T-helper 1 cell treated with Interleukin-12 subunit alpha and Interleukin-12 subunit beta and Interleukin-4 antibody, amounts not matched to agents 30 ng/mL and 1 ng/mL, for 36 hours (primary cell): ENCODE measurements at regions not wholly inside any gene's neighbourhood (a gene's known extent, or its start where the extent isn't known, plus 50 kb on each side); places are given as distances from the start of the nearest gene placed in this dataset.
"Not testable (repeated sequence)": the region's sequence is repeated elsewhere in the genome, so short reads cannot be mapped to it uniquely, and the experiment has no call there.

Experiments used
- intact Hi-C: fragments of 100-400 bp; cut with micrococcal nuclease; formaldehyde crosslinking; loops from one replicate; pipeline ENCODE4 v1.15.1; 2024

DNA sequence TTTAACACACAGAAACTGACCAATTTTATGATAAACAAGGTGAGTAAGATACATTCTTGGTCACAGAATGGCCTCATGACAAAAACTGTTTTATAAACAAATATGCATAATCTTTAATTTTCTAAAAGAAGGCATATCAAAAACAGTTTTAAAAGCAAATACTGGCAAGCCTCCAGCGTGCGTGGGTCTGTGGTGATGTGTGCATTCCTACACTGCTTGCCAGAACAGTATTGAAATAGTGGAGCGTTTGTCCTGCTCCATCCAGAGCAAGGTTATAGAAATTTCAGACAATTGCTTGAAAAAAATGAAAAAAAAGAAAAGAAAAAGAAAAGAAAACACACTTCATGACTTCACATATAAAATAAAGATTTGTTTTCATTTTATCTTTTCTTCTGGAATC, 140.9 kb downstream of the MZT1 start:
- intact Hi-C loops, result no loop called here

DNA sequence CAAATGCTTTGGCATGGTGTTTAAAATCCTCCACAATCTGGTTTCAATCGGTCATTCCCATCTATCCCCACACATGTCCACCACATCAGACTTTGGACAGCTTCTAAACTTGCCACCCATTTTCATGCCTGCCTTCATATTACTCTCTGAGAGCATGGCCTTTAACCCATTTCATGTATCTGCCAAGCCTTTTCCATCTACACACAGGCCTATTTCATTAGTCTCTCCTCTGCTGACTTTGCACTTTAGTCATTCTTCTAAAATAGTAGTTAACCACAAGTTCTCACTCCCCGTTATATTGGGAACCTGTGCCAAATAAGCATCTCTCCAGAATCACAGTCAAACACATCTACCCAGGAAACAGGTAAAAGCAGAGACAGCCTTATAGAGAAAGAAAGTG, 142.2 kb downstream of the MZT1 start:
- intact Hi-C loops, result no loop called here

GRCh38 chr13:72571191-72571590, 156.2 kb downstream of the MZT1 start:
- intact Hi-C loops, result no loop called here

DNA sequence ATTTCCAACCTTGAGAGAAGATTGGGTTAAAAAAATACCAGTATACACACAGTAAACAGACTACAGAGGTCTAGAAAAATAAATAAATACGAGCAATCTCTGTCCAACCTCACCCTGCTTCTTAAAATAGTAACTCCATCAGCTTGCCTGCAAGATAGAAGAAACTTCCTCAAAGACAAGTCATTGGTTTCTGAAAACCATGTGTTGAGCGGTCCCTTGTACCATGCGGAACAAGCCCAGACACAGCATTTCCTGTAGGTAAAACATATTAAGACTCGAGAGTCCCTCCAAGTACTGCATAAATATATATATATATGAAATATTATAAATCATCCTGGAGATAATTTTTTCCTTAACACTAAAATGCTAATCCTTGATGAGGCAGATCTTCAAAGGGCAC, 157.4 kb downstream of the MZT1 start:
- intact Hi-C loops, result no loop called here

DNA sequence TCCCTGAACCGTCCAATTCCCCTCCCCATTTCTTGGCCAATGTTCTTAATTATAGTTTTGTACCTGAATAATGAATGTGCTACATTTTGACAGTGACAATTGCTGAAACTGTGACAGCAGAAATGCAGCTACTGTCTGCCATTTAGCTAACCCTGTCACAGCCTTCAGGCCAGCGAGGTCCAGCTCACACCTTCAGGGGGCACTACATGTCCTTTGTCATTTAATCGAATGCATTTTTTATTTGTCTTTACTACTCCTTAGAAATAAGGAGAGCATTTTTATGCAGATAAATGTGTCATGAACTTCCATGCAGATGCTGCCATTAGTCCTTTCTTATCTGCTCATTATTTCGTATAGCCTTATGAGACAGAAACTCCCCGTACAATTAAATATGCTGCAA, 159.9 kb downstream of the MZT1 start:
- intact Hi-C loops, result loop anchor here (5.0 kb wide), 1 partner anchor 1605 kb away; no protein-coding TSS in a partner anchor

- intact Hi-C loops, result loop anchor here (5.0 kb wide), 1 partner anchor 1604 kb away; no protein-coding TSS in a partner anchor
Measured at GRCh38 chr13:72566526-72566925, 160.9 kb downstream of the MZT1 start.

DNA sequence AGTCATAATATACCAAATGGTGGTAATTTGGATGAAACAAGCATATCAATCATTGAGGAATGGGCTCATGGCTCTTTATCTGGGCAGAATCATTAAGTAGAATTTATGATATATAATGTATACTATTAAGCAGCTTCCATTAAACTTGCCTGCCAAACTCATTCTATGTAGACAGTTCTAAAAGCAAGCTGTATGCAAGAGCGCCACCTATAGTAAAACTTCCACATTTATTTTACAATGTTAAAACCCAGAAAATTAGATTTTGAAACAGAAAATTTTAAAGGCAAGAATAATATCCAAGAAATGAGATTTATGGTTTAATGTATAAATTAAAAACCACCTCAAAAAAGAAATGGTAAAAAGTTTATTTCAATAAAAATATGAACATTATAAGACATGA, 161.5 kb downstream of the MZT1 start:
- intact Hi-C loops, result loop anchor here (5.0 kb wide), 1 partner anchor 1604 kb away; no protein-coding TSS in a partner anchor

DNA sequence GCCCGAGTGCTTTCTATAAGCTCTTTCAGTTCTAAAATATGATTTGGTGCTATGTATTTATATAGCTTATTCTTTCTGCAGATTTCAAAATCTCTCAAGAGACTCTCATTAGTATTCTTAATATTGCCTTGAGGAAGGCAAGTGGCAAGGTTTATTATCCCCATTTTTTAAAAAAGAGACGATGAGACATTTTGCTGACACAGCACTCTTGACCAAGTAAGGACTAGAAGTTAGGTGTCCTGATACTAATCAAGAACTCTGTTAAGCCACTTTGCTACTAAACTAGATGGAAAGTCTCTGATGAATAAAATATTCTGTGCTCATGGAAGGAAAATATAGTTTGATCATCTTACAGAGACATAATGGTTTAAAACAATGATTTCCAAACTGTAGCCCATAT, 164.7 kb downstream of the MZT1 start:
- intact Hi-C loops, result no loop called here

DNA sequence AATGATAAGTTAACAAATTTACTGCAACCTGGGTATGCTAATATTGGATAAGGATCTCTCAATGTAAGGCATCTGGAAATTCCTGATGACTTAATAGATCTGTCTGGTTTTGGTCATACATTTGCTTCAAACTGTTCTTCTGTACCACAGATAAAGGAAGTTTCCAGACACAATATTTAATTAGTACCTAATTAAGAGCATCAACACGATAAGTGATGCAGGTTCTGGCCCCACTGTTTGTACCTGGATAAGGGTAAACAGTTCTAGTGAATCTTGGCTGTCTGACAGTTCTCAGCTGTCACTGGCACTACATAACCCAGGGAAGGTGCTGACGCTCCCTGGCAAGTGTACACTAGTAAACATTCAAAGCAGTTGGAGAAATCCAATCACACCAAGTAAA, 165.6 kb downstream of the MZT1 start:
- intact Hi-C loops, result no loop called here

DNA sequence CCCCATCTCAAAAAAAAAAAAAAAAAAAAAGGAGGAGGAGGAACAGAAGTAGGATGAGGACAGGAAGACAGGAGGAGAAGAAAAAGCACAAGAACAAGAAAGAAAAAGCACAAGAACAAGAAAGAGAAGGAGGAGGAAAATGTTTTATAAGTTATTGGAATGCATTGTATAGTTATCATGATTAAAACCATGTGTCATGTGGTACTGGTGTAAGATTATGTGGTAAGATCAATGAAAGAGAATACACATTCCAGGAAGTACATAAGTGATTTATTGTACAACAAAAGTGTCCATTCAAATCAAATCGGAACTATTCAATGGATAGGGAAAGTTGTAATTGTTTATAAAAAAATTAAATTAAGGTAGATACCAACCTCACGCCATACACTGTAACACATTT, 167.7 kb downstream of the MZT1 start:
- intact Hi-C loops, result no loop called here

GRCh38 chr13:72556945-72557344, 170.5 kb downstream of the MZT1 start:
- intact Hi-C loops, result no loop called here

DNA sequence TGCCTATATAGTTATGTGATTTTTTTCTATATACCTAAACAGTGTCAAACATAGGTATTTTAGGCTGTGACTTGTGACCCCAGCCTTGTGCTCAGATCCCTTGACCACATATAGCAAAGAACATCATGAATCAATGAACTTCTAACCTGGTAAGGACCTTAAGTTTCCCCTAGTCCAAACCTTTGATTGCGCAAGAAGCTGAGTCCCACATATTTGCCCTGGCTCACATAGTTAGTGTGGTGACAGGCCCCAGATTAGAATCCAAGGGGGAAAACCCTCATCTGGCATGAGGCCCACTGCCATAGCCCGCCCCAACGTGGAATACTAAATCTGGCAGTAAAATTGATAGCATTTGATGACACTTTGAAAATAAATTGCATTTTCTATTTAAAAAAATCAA, 171.8 kb downstream of the MZT1 start:
- intact Hi-C loops, result no loop called here

GRCh38 chr13:72552731-72553130, 174.7 kb downstream of the MZT1 start:
- intact Hi-C loops, result no loop called here

GRCh38 chr13:72545895-72546294, 181.5 kb downstream of the MZT1 start:
- intact Hi-C loops, result not testable (repeated sequence)

DNA sequence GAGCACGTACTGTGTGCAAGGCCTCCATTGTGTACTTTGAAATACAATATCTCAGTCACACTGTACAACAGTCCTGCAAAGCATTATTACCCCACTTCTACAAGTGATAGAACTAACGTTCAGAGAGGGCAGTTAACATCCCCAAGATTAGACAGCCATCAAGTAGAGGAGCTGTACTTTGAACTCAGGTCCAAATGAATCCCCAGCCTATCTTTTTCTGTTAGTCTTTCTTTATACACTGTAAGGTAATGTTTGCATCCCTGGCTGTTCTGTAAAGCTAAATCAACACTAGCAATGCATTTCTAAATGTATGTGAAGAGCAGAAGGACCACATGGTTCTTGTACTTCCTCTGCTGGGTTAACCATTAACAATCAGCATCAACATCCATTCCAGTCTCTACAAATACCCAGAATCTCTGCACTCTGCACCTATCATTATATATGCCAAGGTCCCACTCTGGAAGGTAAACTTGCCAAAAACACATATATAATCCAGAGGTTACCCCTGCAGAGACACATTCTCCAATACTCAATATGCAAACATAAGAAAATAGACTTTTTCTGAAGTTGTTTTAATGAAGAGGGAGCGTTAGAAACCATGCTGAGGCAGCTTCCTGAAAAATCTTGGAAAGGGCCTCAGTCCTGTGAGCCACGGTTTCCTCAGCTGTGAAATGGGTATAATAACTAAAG, 182.3 kb downstream of the MZT1 start:
- intact Hi-C loops, result no loop called here

GRCh38 chr13:72544042-72544441, 183.4 kb downstream of the MZT1 start:
- intact Hi-C loops, result no loop called here

- intact Hi-C loops, result no loop called here
Measured at GRCh38 chr13:72542241-72542640, 185.2 kb downstream of the MZT1 start.

DNA sequence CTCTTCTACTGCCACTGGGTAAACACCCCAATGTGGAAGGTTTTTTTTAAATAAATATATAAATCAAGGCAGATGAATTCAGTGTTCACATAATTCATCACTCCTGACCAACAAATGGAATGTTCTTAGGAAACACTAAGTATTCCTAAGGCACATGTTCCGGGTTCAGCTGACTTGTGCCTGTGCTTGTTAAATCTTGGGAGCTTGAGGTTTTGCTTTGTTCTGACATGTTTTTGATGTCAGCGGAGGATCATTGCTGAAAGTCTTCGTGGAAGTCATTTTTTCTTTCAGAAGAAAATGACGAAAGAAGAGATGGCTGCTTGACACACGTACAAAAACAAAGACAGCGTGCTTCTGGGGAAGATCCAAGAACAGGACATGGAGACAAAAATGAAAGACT, 185.8 kb downstream of the MZT1 start:
- intact Hi-C loops, result no loop called here

- intact Hi-C loops, result no loop called here
Measured at GRCh38 chr13:72540881-72541280, 186.5 kb downstream of the MZT1 start.

DNA sequence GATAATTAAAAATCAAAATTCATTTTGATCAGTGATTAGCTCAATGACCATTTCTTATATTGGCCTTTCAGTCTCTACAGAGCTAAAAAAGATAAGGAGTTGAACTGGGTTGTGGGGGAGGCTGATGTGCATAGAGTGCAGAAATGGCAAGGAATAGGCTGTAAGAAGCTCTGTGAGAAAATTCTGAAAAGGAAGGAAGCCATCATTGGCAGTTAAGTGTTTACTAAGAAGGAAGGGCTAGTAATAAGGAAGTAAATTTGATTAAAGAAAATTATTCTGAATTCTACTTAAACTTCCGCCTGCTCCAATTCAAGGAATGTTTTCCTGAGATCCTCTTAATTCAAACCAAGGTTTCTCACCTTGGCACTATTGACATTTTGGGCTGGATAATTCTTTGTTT, 187.5 kb downstream of the MZT1 start:
- intact Hi-C loops, result no loop called here

GRCh38 chr13:72537782-72538181, 189.6 kb downstream of the MZT1 start:
- intact Hi-C loops, result no loop called here

DNA sequence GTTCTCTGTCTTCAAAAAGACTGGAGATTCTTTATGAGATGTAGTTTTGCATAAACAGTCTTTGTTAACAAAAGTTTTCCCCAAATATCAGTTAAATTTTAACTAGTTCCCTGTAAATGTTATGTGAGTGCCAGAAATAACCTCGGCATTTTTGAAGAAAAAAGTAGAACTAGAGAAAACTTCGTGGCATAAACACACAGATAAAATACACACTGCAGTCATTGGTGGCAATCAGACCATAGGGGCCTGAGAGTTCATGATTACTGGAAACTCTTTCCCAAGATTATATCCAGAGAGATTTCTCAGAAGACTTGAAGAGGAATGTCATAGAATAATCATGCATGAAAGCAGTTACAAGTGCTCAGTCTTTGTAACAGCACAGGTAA, 190.0 kb downstream of the MZT1 start:
- intact Hi-C loops, result no loop called here

DNA sequence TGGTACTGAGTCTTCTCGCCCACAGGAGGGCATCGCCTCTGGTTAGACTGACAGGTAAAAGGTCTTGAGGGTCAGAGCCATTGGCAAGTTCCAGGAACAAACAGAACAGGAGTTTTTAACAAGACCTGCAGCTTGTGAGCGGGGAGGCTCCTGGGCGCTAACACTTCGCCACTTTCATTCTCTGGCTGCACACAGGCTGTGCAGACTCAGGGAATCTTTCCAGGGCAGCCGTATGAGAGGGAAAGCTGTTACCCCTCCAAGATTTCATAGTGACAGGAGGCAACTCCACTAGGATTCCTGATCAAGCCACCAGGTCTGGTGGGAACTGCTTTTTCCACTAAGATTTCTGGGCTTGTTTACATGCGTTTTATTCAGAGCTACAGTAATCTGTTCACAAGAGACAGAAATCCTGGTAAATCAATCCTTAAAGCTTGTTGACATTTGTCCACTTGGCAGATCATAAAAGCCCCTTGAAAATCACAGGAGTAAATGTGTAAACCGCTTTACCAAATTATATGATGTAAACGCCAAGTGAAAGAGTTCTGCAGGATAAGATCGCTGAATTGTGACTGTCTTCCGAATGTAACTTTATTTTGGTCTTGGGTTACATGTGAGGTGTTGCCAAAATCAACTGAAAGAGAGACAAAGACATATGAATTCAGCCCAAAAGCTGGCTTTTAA, 190.6 kb downstream of the MZT1 start:
- intact Hi-C loops, result no loop called here
